ENCODE measurements at regions not wholly inside any gene's neighbourhood (a gene's known extent, or its start where the extent isn't known, plus 50 kb on each side); places are given as distances from the start of the nearest gene placed in this dataset.

DNA sequence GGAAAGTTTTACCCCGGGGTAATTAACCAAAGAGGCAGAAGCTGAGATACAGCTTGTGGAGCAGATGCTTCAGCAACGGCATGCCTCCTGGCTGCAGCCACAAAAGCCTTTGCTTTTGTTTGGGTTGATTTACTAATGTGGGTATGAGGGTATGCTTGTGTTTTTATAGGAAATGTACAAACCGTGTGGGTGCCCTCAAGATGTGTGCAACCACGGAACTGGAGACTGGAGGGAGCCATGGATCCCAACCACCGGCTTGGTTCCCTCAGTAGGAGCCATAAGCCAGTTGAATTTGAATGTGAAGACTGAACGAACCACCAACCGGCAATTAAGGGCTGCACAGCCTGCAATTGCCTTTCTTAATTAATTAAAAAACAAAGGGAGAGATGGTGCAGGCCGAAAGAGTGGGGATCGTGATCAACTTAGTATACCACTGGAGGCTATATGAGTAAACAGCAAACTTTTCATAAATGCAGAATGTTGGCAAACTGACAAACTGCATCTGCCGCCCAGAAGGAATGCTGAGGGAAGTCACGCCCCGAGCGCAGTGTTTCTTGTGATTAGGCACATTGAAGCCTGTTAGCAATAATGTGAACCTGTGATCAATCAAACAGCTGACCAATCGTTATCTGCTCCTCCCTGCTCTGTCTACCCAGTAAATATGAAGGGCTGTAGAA lies 104.1 kb downstream of the DISP1 start:
- peak overlapping the region; percentile 20 for H3K4me3 ChIP-seq (ENCODE audit: low read depth, low read length)
- TF ChIP-seq, protein P1, sequence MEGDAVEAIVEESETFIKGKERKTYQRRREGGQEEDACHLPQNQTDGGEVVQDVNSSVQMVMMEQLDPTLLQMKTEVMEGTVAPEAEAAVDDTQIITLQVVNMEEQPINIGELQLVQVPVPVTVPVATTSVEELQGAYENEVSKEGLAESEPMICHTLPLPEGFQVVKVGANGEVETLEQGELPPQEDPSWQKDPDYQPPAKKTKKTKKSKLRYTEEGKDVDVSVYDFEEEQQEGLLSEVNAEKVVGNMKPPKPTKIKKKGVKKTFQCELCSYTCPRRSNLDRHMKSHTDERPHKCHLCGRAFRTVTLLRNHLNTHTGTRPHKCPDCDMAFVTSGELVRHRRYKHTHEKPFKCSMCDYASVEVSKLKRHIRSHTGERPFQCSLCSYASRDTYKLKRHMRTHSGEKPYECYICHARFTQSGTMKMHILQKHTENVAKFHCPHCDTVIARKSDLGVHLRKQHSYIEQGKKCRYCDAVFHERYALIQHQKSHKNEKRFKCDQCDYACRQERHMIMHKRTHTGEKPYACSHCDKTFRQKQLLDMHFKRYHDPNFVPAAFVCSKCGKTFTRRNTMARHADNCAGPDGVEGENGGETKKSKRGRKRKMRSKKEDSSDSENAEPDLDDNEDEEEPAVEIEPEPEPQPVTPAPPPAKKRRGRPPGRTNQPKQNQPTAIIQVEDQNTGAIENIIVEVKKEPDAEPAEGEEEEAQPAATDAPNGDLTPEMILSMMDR (IDR thresholded peaks at IDR 0.05; ENCODE audit: insufficient read depth, low read depth, low read length): no peak

DNA sequence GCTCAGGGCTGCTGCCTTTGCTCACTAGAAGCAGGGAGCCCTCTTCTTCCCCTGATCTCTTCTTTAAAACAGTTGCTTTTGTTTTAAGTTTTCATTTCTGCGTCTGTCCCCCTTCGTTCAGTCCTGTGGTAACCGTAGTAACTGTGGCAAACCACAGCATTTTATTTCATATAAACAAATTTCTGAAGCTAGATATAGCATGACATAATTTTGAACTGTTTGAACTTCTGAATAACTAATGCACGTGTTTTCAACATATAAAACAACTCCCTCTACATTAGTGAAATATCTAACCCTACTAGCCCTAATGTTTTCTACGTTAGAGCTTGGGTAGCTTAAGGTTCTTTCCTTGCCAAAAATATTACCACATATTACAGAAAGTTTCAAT lies 104.6 kb downstream of the DISP1 start:
- TF ChIP-seq, protein P1 (IDR thresholded peaks at IDR 0.05; ENCODE audit: insufficient read depth, low read depth, low read length): no peak
- peak; percentile 82 for DNase-seq (ENCODE audit: low read depth)
- peak overlapping the region; percentile 20 for H3K4me3 ChIP-seq (ENCODE audit: low read depth, low read length)

More for the DNA sequence above, 104.1 kb downstream of the DISP1 start:
- no peak for DNase-seq (ENCODE audit: low read depth)

DNA sequence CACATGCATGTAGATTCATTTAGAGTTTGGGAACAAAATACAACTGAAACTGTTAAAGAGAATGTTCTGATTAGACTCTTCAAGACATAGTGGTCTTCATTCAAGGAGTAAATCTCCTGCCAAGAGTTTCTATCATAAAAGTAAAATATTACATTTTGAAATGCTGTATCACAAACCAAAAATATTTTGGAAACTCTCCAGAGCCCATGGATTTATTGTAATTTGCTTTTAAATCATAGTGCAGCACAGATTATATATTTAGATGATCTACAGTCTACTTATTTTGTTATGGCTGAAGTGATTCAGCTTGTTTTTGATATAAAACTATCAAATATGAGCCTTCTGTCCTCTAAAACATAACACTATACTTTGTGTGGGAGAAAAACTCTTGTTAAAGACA lies 105.3 kb downstream of the DISP1 start:
- DNase-seq (ENCODE audit: low read depth): peak; percentile 45
- H3K4me3 ChIP-seq (ENCODE audit: low read depth, low read length): no peak overlapping the region
- TF ChIP-seq, protein P1 (IDR thresholded peaks at IDR 0.05; ENCODE audit: insufficient read depth, low read depth, low read length): no peak

DNA sequence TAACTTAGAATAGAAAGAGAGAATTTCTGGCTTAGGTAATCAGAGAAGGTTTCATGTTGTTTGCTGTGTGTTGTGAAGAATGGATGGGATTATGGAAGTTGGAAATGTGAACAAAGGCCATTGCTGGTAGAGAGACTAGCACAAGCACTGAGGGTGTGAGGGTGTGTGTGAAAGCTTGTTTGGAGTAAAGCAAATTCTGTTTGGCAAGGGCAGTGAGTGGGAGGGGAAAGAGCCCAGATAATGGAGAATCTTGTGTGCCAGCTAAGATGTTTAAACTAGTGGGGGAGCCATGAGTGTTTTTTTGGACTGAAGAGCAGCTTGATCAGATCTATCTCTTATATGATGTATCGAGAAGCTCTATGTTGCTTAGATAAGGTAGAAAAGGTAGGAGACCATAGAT lies 107.1 kb downstream of the DISP1 start:
- no peak for DNase-seq (ENCODE audit: low read depth)
- TF ChIP-seq, protein P1 (IDR thresholded peaks at IDR 0.05; ENCODE audit: insufficient read depth, low read depth, low read length): no peak
- H3K4me3 ChIP-seq (ENCODE audit: low read depth, low read length): no peak overlapping the region

GRCh38 chr1:222923506-222923905 lies 108.7 kb downstream of the DISP1 start:
- TF ChIP-seq, protein P1 (IDR thresholded peaks at IDR 0.05; ENCODE audit: insufficient read depth, low read depth, low read length): no peak
- H3K4me3 ChIP-seq (ENCODE audit: low read depth, low read length): no peak overlapping the region
- DNase-seq (ENCODE audit: low read depth): peak; percentile 89

GRCh38 chr1:222924136-222924706 lies 109.4 kb downstream of the DISP1 start:
- TF ChIP-seq, protein P1 (IDR thresholded peaks at IDR 0.05; ENCODE audit: insufficient read depth, low read depth, low read length): no peak
- H3K4me3 ChIP-seq (ENCODE audit: low read depth, low read length): no peak overlapping the region
- DNase-seq (ENCODE audit: low read depth): peak; percentile 78
